PC-9 (cell line): ENCODE measurements at regions not wholly inside any gene's neighbourhood (a gene's known extent, or its start where the extent isn't known, plus 50 kb on each side); places are given as distances from the start of the nearest gene placed in this dataset.

Experiments used
- CTCF ChIP-seq: fragments of 200-600 bp; sonication (generic); conservative IDR thresholded peaks from 2 replicates; pipeline ENCODE4 v1.6.1; 2017; ENCODE audit warnings: mixed run types, antibody characterized with exemption, mild to moderate bottlenecking, moderate library complexity
- EZH2 ChIP-seq: fragments of 200-600 bp; sonication (generic); IDR thresholded peaks from 2 replicates; pipeline ENCODE4 v1.8.0; 2017; ENCODE audit warnings: antibody characterized with exemption, low read depth

- no peak for TF ChIP-seq CTCF
- no peak for TF ChIP-seq EZH2
Observed at GRCh38 chr1:245058882-245059281, 95.9 kb upstream of the KIF26B start.
